Fibroblast of the aortic adventitia (primary cell): ENCODE measurements at regions not wholly inside any gene's neighbourhood (a gene's known extent, or its start where the extent isn't known, plus 50 kb on each side); places are given as distances from the start of the nearest gene placed in this dataset.

Source experiments
- DNase-seq: peaks from one replicate; pipeline ENCODE4 v3.0.0-alpha.2; 2010; ENCODE audit warnings: low read depth
- H3K4me3 ChIP-seq: 2 replicates; pipeline ENCODE4 v1.5.1; 2011; ENCODE audit warnings: low read depth, mild to moderate bottlenecking, control low read depth, low read length, moderate library complexity
- TF ChIP-seq, protein P1 (sequence below): IDR thresholded peaks from 2 replicates; pipeline ENCODE4 v1.5.1; 2011; ENCODE audit warnings: mild to moderate bottlenecking, low read length, control low read depth, inconsistent platforms; ENCODE audit not compliant: insufficient read depth

DNA sequence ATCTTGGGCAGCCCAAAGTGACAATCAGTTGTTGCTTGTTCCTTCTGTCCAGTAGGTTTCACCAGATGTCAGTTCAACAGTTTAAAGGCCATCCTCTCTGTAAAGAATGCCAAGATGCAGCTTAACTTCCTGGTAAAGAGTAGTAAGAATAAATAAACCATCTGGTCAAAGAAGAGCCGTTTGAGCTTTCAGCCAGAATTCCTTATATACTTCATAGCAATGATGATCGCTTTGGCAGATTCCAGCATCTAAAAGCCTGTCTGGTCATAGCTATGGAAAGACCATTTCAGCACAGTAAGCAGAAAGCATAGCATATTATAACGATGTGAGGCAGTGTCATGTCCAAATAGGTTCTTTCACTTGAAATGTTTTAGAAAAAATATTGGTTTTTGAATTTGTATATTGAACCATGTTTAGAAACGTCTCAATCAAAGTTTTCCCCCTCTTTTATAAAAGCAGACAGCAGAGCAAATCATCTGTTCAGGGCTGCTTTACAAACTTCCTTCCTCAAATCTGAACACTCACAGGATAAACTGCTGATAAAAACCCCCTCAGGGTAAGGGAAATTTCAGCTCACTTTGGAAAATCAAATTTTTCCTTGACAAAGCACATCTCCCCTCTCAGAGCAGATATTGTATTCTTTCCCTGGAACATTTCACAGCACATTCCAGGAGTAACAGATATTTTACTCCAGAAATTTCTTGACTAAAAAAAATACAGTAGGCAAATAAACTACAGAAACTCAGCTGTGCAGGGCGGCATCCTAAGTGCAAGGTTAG lies 184.1 kb downstream of the NOC3L start:
- H3K4me3 ChIP-seq = no peak overlapping the region
- TF ChIP-seq, protein P1, sequence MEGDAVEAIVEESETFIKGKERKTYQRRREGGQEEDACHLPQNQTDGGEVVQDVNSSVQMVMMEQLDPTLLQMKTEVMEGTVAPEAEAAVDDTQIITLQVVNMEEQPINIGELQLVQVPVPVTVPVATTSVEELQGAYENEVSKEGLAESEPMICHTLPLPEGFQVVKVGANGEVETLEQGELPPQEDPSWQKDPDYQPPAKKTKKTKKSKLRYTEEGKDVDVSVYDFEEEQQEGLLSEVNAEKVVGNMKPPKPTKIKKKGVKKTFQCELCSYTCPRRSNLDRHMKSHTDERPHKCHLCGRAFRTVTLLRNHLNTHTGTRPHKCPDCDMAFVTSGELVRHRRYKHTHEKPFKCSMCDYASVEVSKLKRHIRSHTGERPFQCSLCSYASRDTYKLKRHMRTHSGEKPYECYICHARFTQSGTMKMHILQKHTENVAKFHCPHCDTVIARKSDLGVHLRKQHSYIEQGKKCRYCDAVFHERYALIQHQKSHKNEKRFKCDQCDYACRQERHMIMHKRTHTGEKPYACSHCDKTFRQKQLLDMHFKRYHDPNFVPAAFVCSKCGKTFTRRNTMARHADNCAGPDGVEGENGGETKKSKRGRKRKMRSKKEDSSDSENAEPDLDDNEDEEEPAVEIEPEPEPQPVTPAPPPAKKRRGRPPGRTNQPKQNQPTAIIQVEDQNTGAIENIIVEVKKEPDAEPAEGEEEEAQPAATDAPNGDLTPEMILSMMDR = no peak
- peak; percentile 16 for DNase-seq

DNA sequence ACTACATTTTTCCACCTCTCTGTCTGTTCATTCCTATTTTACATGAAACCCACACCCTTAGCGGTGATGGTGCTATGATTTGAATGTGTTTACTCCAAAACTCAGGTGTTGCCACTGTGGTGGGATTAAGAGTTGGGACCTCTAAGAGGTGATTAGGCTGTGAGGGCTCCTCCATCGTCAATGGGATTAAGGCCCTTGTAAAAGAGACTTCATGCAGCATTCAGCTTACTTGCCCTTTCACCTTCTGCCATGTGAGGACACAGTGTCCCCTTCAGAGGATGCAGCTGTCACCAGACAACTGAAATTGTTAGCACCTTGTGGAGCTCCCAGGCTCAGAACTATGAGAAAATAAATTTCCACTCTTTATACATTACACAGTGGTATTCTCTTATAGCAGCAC lies 182.2 kb downstream of the NOC3L start:
- DNase-seq = no peak
- TF ChIP-seq, protein P1 = no peak
- H3K4me3 ChIP-seq = no peak overlapping the region

- H3K4me3 ChIP-seq = no peak overlapping the region
- TF ChIP-seq, protein P1 = no peak
Observed at GRCh38 chr10:94183666-94184264, 179.0 kb downstream of the NOC3L start.

GRCh38 chr10:94186722-94187121 lies 176.0 kb downstream of the NOC3L start:
- TF ChIP-seq, protein P1 = no peak
- no peak for DNase-seq
- H3K4me3 ChIP-seq = no peak overlapping the region

More at GRCh38 chr10:94183666-94184264, 179.0 kb downstream of the NOC3L start:
- peak; percentile 87 for DNase-seq

GRCh38 chr10:94192333-94192732 lies 170.4 kb downstream of the NOC3L start:
- TF ChIP-seq, protein P1 = no peak
- H3K4me3 ChIP-seq = no peak overlapping the region
- no peak for DNase-seq

GRCh38 chr10:94192974-94193373 lies 169.8 kb downstream of the NOC3L start:
- H3K4me3 ChIP-seq = no peak overlapping the region
- peak; percentile 52 for DNase-seq
- TF ChIP-seq, protein P1 = no peak

GRCh38 chr10:94193466-94193924 lies 169.2 kb downstream of the NOC3L start:
- H3K4me3 ChIP-seq = peak overlapping the region; percentile 14
- TF ChIP-seq, protein P1 = no peak
- peak; percentile 95 for DNase-seq
